Stimulated activated CD4-positive, alpha-beta T cell treated with anti-CD3 and anti-CD28 coated beads, Interleukin-15, amount 100 ng/mL, for 48 hours (primary cell): ENCODE measurements at regions not wholly inside any gene's neighbourhood (a gene's known extent, or its start where the extent isn't known, plus 50 kb on each side); places are given as distances from the start of the nearest gene placed in this dataset.

ENCODE experiments used
- DNase-seq, 2 donors: peaks; one replicate each; pipeline ENCODE4 v3.0.0-alpha.2; 2020; ENCODE audit warnings: low read depth in 2 of 2

- DNase-seq, result no peak
Observed at GRCh38 chr18:78900938-78901909, 78.4 kb upstream of the SALL3 start.

DNA sequence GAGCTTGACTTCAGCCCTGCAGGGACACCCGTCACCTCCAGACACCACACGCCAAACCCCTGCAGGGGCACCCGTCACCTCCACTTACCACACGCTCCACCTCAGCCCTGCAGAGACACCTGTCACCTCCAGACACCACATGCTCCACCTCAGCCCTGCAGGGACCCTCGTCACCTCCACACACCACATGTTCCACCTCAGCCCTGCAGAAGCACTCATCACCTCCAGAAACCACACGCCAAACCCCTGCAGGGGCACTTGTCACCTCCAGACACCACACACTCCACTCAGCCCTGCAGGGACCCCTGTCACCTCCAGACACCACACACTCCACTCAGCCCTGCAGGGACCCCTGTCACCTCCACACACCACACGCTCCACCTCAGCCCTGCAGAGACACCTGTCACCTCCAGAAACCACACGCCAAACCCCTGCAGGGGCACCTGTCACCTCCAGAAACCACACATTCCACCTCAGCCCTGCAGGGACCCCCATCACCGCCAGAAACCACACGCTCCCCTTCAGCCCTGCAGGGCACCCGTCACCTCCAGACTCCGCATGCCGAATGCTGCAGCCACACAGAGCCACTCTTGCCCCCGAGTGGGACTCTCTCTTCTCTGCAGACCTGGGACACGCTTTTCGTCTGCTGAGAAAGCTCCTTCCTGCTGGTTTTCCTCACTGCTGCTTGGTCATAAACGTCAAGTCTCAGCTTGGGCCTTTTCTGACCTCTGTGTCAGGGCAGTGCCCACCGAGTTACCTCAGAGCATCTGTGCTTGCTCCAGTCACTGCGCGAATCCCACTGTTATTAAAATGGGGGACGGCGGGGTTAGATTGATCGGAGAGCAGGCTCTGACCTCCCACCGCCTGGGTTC is 77.5 kb upstream of the SALL3 start:
- DNase-seq, result no peak

DNA sequence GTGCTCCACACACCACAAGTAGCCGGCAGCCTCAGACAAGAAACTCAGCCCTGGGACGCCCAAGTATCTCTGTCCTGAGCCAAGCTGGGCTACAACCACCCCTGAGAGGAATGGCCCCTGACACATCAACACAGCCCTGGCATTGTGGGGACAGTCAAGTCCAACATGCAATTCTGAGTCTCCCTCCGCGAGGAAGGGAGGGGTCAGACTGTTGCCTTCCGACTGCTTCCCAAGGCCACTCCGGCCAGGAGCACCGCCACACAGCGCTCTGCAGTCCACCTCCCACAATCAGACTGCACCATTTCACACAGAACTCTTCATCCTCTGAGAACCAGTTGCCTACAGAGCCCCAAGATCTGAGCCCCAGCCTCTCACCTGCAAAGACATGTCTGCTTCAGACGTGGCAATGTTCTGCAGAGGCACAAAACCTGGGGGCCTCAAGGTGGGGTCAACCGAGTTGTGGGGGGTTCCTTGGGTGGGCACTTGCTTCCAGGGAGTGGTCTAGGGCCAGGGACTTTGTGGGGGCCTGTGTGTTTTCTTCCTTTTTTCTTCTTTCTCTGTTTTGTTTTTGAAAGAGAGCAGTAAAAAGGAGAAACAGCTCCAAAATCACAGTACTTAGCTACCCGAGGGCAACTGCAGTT is 76.7 kb upstream of the SALL3 start:
- DNase-seq, result no peak

- DNase-seq, result no peak
Observed at GRCh38 chr18:78903436-78904178, 76.0 kb upstream of the SALL3 start.

DNA sequence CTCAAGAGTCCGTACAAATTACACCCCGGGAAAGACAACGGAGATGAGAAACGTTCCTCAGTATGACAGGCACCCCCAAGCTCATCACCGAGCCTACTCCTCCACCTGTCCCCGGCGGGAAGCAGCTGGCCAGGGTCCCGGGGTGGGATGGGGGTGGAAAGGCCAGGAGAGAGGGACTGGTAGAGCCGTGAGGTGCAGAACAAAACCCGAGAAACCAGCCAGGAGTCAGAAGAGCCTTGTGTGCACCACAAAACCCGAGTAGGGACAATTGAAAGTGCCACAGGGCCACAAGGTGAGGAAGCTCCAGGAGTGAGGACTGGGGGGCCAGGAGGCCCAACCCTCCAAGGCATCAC is 75.5 kb upstream of the SALL3 start:
- DNase-seq, result no peak

DNA sequence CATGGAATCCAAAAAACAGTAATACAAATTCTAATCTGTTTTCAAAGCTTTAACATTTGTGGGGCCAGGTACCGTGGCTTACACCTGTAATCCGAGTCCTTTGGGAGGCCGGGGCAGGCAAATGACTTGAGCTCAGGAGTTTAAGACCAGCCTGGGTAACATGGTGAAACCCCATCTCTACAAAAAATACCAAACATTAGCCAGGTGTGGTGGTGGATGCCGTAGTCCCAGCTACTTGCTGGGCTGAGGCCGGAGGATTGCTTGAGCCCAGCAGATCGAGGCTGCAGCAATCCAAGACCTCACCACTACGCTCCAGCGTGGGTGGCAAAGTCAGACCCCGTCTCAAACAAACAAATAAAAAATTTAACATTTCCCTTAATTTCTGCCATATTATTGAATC is 74.3 kb upstream of the SALL3 start:
- no peak for DNase-seq

- DNase-seq, result no peak
Observed at GRCh38 chr18:78906066-78906465, 73.6 kb upstream of the SALL3 start.

- DNase-seq, result no peak
Observed at GRCh38 chr18:78908462-78909260, 71.0 kb upstream of the SALL3 start.

GRCh38 chr18:78911751-78912283 is 67.8 kb upstream of the SALL3 start:
- no peak for DNase-seq

DNA sequence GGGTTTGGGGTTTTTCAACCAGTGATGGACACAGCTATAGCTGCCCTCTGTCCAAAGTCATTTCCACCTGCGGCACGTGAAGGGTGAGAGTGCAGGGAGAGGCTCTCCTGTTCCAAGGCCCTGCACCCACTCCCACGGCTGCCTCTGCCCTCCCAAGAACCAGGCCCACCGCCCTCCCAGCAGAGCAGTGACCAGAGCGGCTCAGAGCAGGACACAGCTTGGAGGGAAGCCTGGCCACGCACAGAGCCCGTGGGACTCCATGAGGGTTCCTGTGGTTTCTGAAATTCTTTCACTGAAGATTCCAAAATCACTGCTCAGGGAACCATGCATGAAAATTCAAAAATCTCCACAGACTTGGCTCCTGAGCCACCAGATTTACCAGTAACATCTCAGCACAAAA is 67.3 kb upstream of the SALL3 start:
- DNase-seq, result no peak

GRCh38 chr18:78912844-78913243 is 66.8 kb upstream of the SALL3 start:
- no peak for DNase-seq

- no peak for DNase-seq
Observed at GRCh38 chr18:78913395-78913794, 66.2 kb upstream of the SALL3 start.

- DNase-seq, result no peak
Observed at GRCh38 chr18:78913830-78914231, 65.8 kb upstream of the SALL3 start.

DNA sequence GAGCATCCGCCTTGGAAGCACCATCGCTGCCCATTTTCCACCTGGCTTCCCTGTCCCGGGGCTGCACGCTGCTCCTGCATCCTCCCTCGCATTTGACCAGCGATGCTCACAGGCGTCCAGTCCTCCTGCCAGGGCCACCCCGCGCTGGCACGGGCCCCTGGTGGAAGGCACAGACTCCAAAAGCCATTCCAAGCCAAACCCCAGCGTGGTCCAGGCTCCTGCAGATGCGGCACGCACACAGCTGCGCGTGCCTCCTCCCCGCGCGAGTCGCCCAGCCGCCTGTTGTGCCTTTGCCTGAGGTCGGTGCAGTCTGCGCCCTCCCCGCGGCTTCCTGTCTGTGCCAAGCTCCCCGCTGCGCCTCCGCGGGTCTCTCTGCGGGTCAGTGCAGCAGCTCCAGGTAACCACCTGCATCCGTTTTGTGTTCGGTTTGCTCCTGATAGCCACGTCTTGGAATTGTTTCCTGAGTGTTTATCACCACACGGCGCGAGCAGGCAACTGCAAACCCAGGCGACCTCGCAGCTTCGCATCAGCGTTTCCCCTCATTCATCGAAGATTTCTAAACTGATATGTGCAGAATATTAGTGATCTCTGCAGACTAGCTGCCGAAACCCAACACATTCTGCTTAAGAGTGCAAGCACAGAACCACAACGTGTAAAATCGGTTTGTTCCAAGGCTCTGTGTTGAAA is 65.2 kb upstream of the SALL3 start:
- DNase-seq, result no peak

GRCh38 chr18:78915446-78916008 is 64.1 kb upstream of the SALL3 start:
- no peak for DNase-seq

- no peak for DNase-seq
Observed at GRCh38 chr18:78918707-78919106, 60.9 kb upstream of the SALL3 start.

- no peak for DNase-seq
Observed at GRCh38 chr18:78919956-78920355, 59.7 kb upstream of the SALL3 start.

- DNase-seq, result no peak
Observed at GRCh38 chr18:78920456-78921138, 59.0 kb upstream of the SALL3 start.

- no peak for DNase-seq
Observed at GRCh38 chr18:78922856-78923255, 56.8 kb upstream of the SALL3 start.
